GM19035 (cell line): ENCODE measurements at regions not wholly inside any gene's neighbourhood (a gene's known extent, or its start where the extent isn't known, plus 50 kb on each side); places are given as distances from the start of the nearest gene placed in this dataset.

Source experiments
- ATAC-seq: cut with Tn5 transposase; IDR thresholded peaks from one replicate; pipeline ENCODE4 v1.9.1; 2021; ENCODE audit not compliant: unreplicated experiment

- ATAC-seq: no peak
Observed at GRCh38 chr9:26415528-26415927, 477.1 kb downstream of the CAAP1 start.

- no peak for ATAC-seq
Observed at GRCh38 chr9:26413611-26414010, 479.0 kb downstream of the CAAP1 start.

- ATAC-seq: no peak
Observed at GRCh38 chr9:26412446-26412845, 480.2 kb downstream of the CAAP1 start.

GRCh38 chr9:26406676-26407075, 485.9 kb downstream of the CAAP1 start:
- no peak for ATAC-seq

- no peak for ATAC-seq
Observed at GRCh38 chr9:26399556-26399955, 493.0 kb downstream of the CAAP1 start.

GRCh38 chr9:26394025-26394424, 498.6 kb downstream of the CAAP1 start:
- no peak for ATAC-seq

GRCh38 chr9:26392639-26393038, 500.0 kb downstream of the CAAP1 start:
- no peak for ATAC-seq

- ATAC-seq: no peak
Observed at GRCh38 chr9:26391036-26391435, 501.6 kb downstream of the CAAP1 start.

- ATAC-seq: no peak
Observed at GRCh38 chr9:26375448-26375847, 517.2 kb downstream of the CAAP1 start.

GRCh38 chr9:26373616-26374015, 519.0 kb downstream of the CAAP1 start:
- ATAC-seq: no peak

- ATAC-seq: no peak
Observed at GRCh38 chr9:26371236-26371635, 521.4 kb downstream of the CAAP1 start.

- ATAC-seq: no peak
Observed at GRCh38 chr9:26369093-26369492, 523.5 kb downstream of the CAAP1 start.

- no peak for ATAC-seq
Observed at GRCh38 chr9:26368241-26368640, 524.4 kb downstream of the CAAP1 start.

- ATAC-seq: no peak
Observed at GRCh38 chr9:26361010-26361409, 531.6 kb downstream of the CAAP1 start.

GRCh38 chr9:26358836-26359235, 533.8 kb downstream of the CAAP1 start:
- no peak for ATAC-seq

- no peak for ATAC-seq
Observed at GRCh38 chr9:26357803-26358344, 534.7 kb downstream of the CAAP1 start.

GRCh38 chr9:26356491-26356890, 536.1 kb downstream of the CAAP1 start:
- ATAC-seq: no peak

- ATAC-seq: no peak
Observed at GRCh38 chr9:26346942-26347477, 545.6 kb downstream of the CAAP1 start.

GRCh38 chr9:26341545-26341944, 551.1 kb downstream of the CAAP1 start:
- ATAC-seq: no peak

GRCh38 chr9:26339796-26340195, 552.8 kb downstream of the CAAP1 start:
- no peak for ATAC-seq

GRCh38 chr9:26335116-26335515, 557.5 kb downstream of the CAAP1 start:
- no peak for ATAC-seq

GRCh38 chr9:26334706-26335105, 557.9 kb downstream of the CAAP1 start:
- no peak for ATAC-seq

GRCh38 chr9:26331223-26331622, 561.4 kb downstream of the CAAP1 start:
- no peak for ATAC-seq
